ENCODE measurements at regions not wholly inside any gene's neighbourhood (a gene's known extent, or its start where the extent isn't known, plus 50 kb on each side); places are given as distances from the start of the nearest gene placed in this dataset.

DNA sequence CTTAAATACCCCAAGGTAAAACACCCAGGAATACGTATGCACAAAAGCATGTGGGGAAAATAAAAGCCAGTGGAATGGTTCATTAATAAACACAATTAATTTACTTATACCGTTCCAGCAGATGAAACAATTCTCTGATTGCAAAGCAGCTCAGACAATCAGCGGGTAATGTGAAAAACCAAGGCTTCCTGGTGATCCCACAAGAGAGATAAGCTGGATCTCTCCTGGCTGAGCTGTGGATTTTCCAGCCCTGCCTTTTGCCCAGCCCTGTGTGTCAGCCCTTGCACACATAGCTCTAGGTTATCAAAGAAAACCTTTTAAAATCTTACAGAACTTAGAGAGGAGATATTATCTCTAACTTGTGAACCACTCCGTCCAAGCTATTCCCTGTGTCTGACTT is 1010.7 kb upstream of the AUTS2 start:
- no peaks in the 10 kb centered on the region for H3K27me3 ChIP-seq
- no peak for DNase-seq
- no peak for TF ChIP-seq EP300 (IDR thresholded peaks at IDR 0.05)
- TF ChIP-seq POLR2A (IDR thresholded peaks at IDR 0.05), result no peak
- TF ChIP-seq POLR2AphosphoS5 (IDR thresholded peaks at IDR 0.05), result no peak
- TF ChIP-seq, protein P1, sequence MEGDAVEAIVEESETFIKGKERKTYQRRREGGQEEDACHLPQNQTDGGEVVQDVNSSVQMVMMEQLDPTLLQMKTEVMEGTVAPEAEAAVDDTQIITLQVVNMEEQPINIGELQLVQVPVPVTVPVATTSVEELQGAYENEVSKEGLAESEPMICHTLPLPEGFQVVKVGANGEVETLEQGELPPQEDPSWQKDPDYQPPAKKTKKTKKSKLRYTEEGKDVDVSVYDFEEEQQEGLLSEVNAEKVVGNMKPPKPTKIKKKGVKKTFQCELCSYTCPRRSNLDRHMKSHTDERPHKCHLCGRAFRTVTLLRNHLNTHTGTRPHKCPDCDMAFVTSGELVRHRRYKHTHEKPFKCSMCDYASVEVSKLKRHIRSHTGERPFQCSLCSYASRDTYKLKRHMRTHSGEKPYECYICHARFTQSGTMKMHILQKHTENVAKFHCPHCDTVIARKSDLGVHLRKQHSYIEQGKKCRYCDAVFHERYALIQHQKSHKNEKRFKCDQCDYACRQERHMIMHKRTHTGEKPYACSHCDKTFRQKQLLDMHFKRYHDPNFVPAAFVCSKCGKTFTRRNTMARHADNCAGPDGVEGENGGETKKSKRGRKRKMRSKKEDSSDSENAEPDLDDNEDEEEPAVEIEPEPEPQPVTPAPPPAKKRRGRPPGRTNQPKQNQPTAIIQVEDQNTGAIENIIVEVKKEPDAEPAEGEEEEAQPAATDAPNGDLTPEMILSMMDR (IDR thresholded peaks at IDR 0.05), result no peak
- H3K4me1 ChIP-seq, result no peaks in the 10 kb centered on the region
- H3K27ac ChIP-seq, result no peak overlapping the region
- H3K4me3 ChIP-seq, result no peak overlapping the region
- intact Hi-C loops (cut with DNase I; ENCODE audit: low total_unique reads), result no loop called here
- H3K36me3 ChIP-seq, result no peaks in the 10 kb centered on the region
- 48 to 55% (median 54%) methylated on average over 4 of the region's 4 CpGs for WGBS, 5 donors
- peaks cover 0 to 5% (median 0%) of the 10 kb centered on the region in 4 donors for H3K9me3 ChIP-seq

DNA sequence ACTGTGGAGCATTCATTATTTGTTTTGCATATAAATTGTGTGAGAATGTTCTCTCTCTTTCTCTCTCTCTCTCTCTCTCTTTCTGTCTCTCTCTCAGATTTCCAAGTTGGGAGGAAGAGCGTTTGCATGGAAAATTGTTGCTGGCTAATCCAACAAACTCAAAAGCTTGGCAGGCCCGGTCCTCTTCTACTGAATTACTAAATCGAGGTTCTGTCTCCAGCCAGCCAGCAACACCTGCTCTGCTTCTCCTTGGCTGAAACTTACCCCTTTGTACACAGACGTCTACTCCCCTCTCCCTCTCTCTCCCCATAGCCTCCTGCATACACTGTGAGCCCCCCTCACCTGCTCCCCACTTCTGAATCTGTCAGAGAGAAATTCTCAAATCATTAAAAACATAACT is 996.4 kb upstream of the AUTS2 start:
- WGBS, 5 donors, result 44 to 67% (median 63%) methylated on average over 4 of the region's 4 CpGs
- Histone ChIP-seq H3K36me3 (no peaks in the 10 kb centered on the region), H3K4me3 (no peak overlapping the region), H3K4me1 (no peaks in the 10 kb centered on the region), H3K27ac (no peak overlapping the region), H3K27me3 (no peaks in the 10 kb centered on the region), H3K9me3 (peaks cover 0 to 8% (median 0%) of the 10 kb centered on the region in 4 donors)
- DNase-seq, result peak in 1 of 2 donors; percentile 32
- intact Hi-C loops (cut with DNase I; ENCODE audit: low total_unique reads), result no loop called here
- TF ChIP-seq EP300 (IDR thresholded peaks at IDR 0.05) (no peak), POLR2AphosphoS5 (IDR thresholded peaks at IDR 0.05) (no peak), POLR2A (IDR thresholded peaks at IDR 0.05) (no peak)
- TF ChIP-seq, protein P1 (IDR thresholded peaks at IDR 0.05), result no peak

DNA sequence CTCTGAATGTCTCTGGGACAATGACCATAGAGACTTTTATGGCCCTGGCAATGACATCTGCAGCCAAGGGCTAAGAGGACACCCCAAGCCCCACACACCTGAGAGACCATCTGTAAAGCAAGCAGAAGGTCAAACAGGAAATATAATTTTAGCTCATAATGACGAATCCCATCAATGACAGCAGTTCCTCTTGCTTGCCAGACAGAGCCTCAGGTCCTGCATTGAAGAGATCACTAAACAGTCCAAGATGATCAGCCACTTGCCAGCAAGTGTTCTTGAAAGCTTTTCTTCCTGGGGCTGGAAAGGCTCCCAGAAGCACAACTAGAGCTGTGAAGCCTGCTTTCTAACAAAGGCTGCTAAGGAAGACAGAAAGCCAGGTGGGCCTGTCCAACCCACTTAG is 993.7 kb upstream of the AUTS2 start:
- intact Hi-C loops (cut with DNase I; ENCODE audit: low total_unique reads), result no loop called here
- TF ChIP-seq, protein P1 (IDR thresholded peaks at IDR 0.05), result no peak
- TF ChIP-seq EP300 (IDR thresholded peaks at IDR 0.05), result no peak
- TF ChIP-seq POLR2A (IDR thresholded peaks at IDR 0.05), result no peak
- Histone ChIP-seq H3K4me3 (no peak overlapping the region), H3K36me3 (no peaks in the 10 kb centered on the region), H3K4me1 (no peaks in the 10 kb centered on the region), H3K27me3 (no peaks in the 10 kb centered on the region), H3K27ac (no peak overlapping the region), H3K9me3 (peaks cover 3 to 30% (median 17%) of the 10 kb centered on the region in 4 donors)
- WGBS, 5 donors, result 47 to 57% (median 50%) methylated on average over 1 of the region's 1 CpG
- DNase-seq, result no peak

DNA sequence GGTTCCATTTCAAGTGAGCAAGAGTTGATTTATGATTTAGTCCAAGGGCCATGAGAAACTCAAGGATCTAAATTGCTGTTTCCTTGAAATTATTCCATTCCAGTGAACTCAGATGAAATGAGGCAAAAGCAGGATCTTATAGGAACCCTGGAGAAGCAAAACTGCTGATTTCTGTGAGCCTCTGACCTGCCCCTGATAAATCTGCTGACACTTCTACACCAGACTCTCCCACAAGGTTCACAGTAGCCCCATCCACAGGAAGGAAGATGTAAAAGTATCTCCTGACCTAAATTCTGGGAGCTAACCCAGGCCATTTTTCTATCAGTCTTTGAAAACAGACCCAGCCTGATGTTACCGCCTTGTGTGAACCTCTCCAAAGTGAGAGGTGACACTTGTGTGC is 987.6 kb upstream of the AUTS2 start:
- H3K4me1 ChIP-seq, result no peaks in the 10 kb centered on the region

More for the DNA sequence above, 987.6 kb upstream of the AUTS2 start:
- H3K27me3 ChIP-seq, result no peaks in the 10 kb centered on the region
- intact Hi-C loops (cut with DNase I; ENCODE audit: low total_unique reads), result no loop called here
- H3K36me3 ChIP-seq, result no peaks in the 10 kb centered on the region
- H3K9me3 ChIP-seq, result peaks cover 3 to 59% (median 29%) of the 10 kb centered on the region in 4 donors
- H3K27ac ChIP-seq, result no peak overlapping the region
- TF ChIP-seq POLR2AphosphoS5 (IDR thresholded peaks at IDR 0.05) (no peak), EP300 (IDR thresholded peaks at IDR 0.05) (no peak), POLR2A (IDR thresholded peaks at IDR 0.05) (no peak)
- TF ChIP-seq, protein P1 (IDR thresholded peaks at IDR 0.05), result no peak
- DNase-seq, result no peak
- H3K4me3 ChIP-seq, result no peak overlapping the region
- WGBS, 5 donors, result 81 to 91% (median 86%) methylated on average over 1 of the region's 1 CpG
